A673 (cell line): ENCODE measurements at regions not wholly inside any gene's neighbourhood (a gene's known extent, or its start where the extent isn't known, plus 50 kb on each side); places are given as distances from the start of the nearest gene placed in this dataset.

ENCODE experiments used
- CTCF ChIP-seq: fragments of 300-800, 200-600 bp; sonication (generic); conservative IDR thresholded peaks from 2 replicates; pipeline ENCODE4 v1.5.1; 2017; ENCODE audit warnings: low read depth, mild to moderate bottlenecking, antibody characterized with exemption, low read length, moderate library complexity, mixed read lengths
- EZH2 ChIP-seq: fragments of 200-600 bp; sonication (generic); IDR thresholded peaks from 2 replicates; pipeline ENCODE4 v1.6.1; 2017; ENCODE audit warnings: borderline replicate concordance, low read depth, mild to moderate bottlenecking, mixed read lengths, antibody characterized with exemption, low read length; ENCODE audit not compliant: poor library complexity, severe bottlenecking

- no peak for TF ChIP-seq CTCF
- no peak for TF ChIP-seq EZH2
Measured at GRCh38 chr3:34150992-34151391, 352.6 kb downstream of the PDCD6IP start.
